Keratinocyte (primary cell): ENCODE measurements at regions not wholly inside any gene's neighbourhood (a gene's known extent, or its start where the extent isn't known, plus 50 kb on each side); places are given as distances from the start of the nearest gene placed in this dataset.

Experiments
- DNase-seq: peaks from one replicate; pipeline ENCODE4 v3.0.0-alpha.2; 2011; ENCODE audit warnings: low read depth, missing footprints, low spot score
- FAIRE-seq: peaks from 2 replicates; lab custom pipeline; 2011; peaks lifted over from hg19 to GRCh38; lab: Jason Lieb, UNC
- H2AFZ ChIP-seq: 2 replicates; pipeline ENCODE4 v1.6.0; 2012; ENCODE audit warnings: low read length, control low read depth, inconsistent platforms; ENCODE audit not compliant: control insufficient read depth
- H3K27ac ChIP-seq: 2 replicates; pipeline ENCODE4 v1.5.1; 2011; ENCODE audit warnings: low read length; ENCODE audit not compliant: control insufficient read depth, insufficient read depth
- H3K27me3 ChIP-seq: 3 replicates; pipeline ENCODE4 v1.6.0; 2011; ENCODE audit warnings: low read length; ENCODE audit not compliant: control insufficient read depth, insufficient read depth; ENCODE audit errors: extremely low read depth
- H3K36me3 ChIP-seq, 2 experiments: 2 replicates in 1 of 2; 3 replicates in 1 of 2; pipeline ENCODE4 v1.5.1; 2011; ENCODE audit warnings: low read length in 2 of 2, mild to moderate bottlenecking in 1 of 2; ENCODE audit not compliant: control insufficient read depth in 2 of 2, insufficient read depth in 2 of 2; ENCODE audit errors: extremely low read depth in 1 of 2
- H3K4me1 ChIP-seq: 3 replicates; pipeline ENCODE4 v1.5.1; 2011; ENCODE audit warnings: low read length; ENCODE audit not compliant: control insufficient read depth, insufficient read depth; ENCODE audit errors: extremely low read depth
- H3K4me2 ChIP-seq: 3 replicates; pipeline ENCODE4 v1.6.0; 2011; ENCODE audit warnings: low read depth, low read length; ENCODE audit not compliant: control insufficient read depth, insufficient read depth; ENCODE audit errors: extremely low read depth
- H3K4me3 ChIP-seq, 3 experiments: fragments of 200-600 bp in 1 of 3; sonication (generic) in 1 of 3; 2 replicates in 2 of 3; 3 replicates in 1 of 3; pipeline ENCODE4 v1.5.1; 2011 to 2016; ENCODE audit warnings: low read length in 3 of 3, mild to moderate bottlenecking in 3 of 3, control low read depth in 2 of 3, inconsistent platforms in 1 of 3, low read depth in 1 of 3, mixed read lengths in 1 of 3, mixed run types in 1 of 3, moderate library complexity in 1 of 3; ENCODE audit not compliant: control insufficient read depth in 2 of 3, insufficient read depth in 2 of 3; ENCODE audit errors: extremely low read depth in 1 of 3
- H3K79me2 ChIP-seq: 2 replicates; pipeline ENCODE4 v1.6.0; 2012; ENCODE audit warnings: low read length; ENCODE audit not compliant: control insufficient read depth, insufficient read depth
- H3K9ac ChIP-seq: 3 replicates; pipeline ENCODE4 v1.6.0; 2011; ENCODE audit warnings: low read length; ENCODE audit not compliant: control insufficient read depth, insufficient read depth; ENCODE audit errors: extremely low read depth
- H3K9me1 ChIP-seq: 3 replicates; pipeline ENCODE4 v1.6.0; 2011; ENCODE audit warnings: low read length; ENCODE audit not compliant: control insufficient read depth, insufficient read depth; ENCODE audit errors: extremely low read depth
- H3K9me3 ChIP-seq: 2 replicates; pipeline ENCODE4 v1.5.1; 2012; ENCODE audit warnings: low read depth, low read length; ENCODE audit not compliant: control insufficient read depth
- H4K20me1 ChIP-seq: 3 replicates; pipeline ENCODE4 v1.6.0; 2011; ENCODE audit warnings: low read length; ENCODE audit not compliant: control insufficient read depth, insufficient read depth; ENCODE audit errors: extremely low read depth
- CTCF ChIP-seq, 3 experiments: IDR thresholded peaks in 1 of 3; conservative IDR thresholded peaks in 1 of 3; optimal IDR thresholded peaks in 1 of 3; 2 replicates in 2 of 3; 3 replicates in 1 of 3; pipeline versions ENCODE3 to v1.5.1; 2011; ENCODE audit warnings: low read length in 3 of 3, mild to moderate bottlenecking in 3 of 3, moderate library complexity in 2 of 3, control low read depth in 1 of 3, inconsistent platforms in 1 of 3; ENCODE audit not compliant: insufficient read depth in 2 of 3; ENCODE audit errors: extremely low read depth in 1 of 3
- EZH2 ChIP-seq: IDR thresholded peaks from one replicate; pipeline ENCODE4 v1.6.1; 2012; ENCODE audit warnings: inconsistent platforms, mild to moderate bottlenecking, low read length, moderate library complexity
- dilution Hi-C: fragments of 300-500 bp; cut with MboI; formaldehyde crosslinking; loops from one replicate; pipeline ENCODE4 v1.7.0; 2020; ENCODE audit warnings: low sequenced_read_pairs; ENCODE audit not compliant: extremely low pct_ligation_motif_present

DNA sequence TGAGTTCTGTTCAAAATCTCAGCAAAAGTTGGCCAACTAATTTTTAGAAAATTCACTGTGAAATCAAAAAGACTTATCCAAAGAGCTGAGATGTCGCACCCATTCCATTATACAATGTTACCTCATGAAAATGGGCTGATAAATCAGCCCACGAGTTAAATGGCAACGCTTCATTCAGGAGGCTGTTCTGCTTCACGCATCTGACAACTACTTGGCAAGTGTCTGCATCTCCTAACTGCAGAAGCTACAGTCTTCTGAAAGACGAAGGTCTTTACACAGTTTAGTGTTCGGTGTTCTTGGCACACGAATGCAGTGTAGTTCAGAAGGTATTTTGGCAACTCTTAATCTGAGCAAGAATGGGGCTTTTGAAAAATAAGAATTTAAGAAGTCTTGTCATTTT lies 166.6 kb upstream of the DKK2 start:
- Histone ChIP-seq H3K4me1 (peaks cover 4% of the 10 kb centered on the region), H3K9me3 (no peaks in the 10 kb centered on the region), H2AFZ (no peak overlapping the region), H3K27ac (no peak overlapping the region), H3K9me1 (no peaks in the 10 kb centered on the region), H3K4me2 (no peak overlapping the region), H3K9ac (no peak overlapping the region), H3K27me3 (no peaks in the 10 kb centered on the region), H3K4me3 (no peak overlapping the region), H4K20me1 (no peaks in the 10 kb centered on the region), H3K79me2 (no peaks in the 10 kb centered on the region), H3K36me3 (no peaks in the 10 kb centered on the region)
- no peak for DNase-seq
- no peak for TF ChIP-seq CTCF (optimal IDR thresholded peaks at IDR 0.05 in 1 of 3, IDR thresholded peaks at IDR 0.05 in 1 of 3, conservative IDR thresholded peaks at IDR 0.05 in 1 of 3; ENCODE audit: extremely low read depth in 1 of 3, insufficient read depth in 2 of 3, low read length in 3 of 3)
- FAIRE-seq: no peak
- dilution Hi-C loops: no loop called here

GRCh38 chr4:107197121-107197520 lies 161.0 kb upstream of the DKK2 start:
- Histone ChIP-seq H3K79me2 (no peaks in the 10 kb centered on the region), H3K9ac (no peak overlapping the region), H3K4me1 (no peaks in the 10 kb centered on the region), H2AFZ (no peak overlapping the region), H3K4me3 (no peak overlapping the region), H3K36me3 (no peaks in the 10 kb centered on the region), H3K9me3 (no peaks in the 10 kb centered on the region), H3K27me3 (no peaks in the 10 kb centered on the region), H4K20me1 (no peaks in the 10 kb centered on the region), H3K4me2 (no peak overlapping the region), H3K9me1 (no peaks in the 10 kb centered on the region), H3K27ac (no peak overlapping the region)
- DNase-seq (no peak), FAIRE-seq (no peak)
- TF ChIP-seq EZH2: no peak
- TF ChIP-seq CTCF (optimal IDR thresholded peaks at IDR 0.05 in 1 of 3, IDR thresholded peaks at IDR 0.05 in 1 of 3, conservative IDR thresholded peaks at IDR 0.05 in 1 of 3; ENCODE audit: extremely low read depth in 1 of 3, insufficient read depth in 2 of 3, low read length in 3 of 3): no peak
- dilution Hi-C loops: no loop called here
